Testis (tissue), 2 donors: ENCODE measurements at regions not wholly inside any gene's neighbourhood (a gene's known extent, or its start where the extent isn't known, plus 50 kb on each side); places are given as distances from the start of the nearest gene placed in this dataset.

Experiments
- CTCF ChIP-seq, 3 experiments: fragments of 450-650 bp in 2 of 3; fragments of 200-600 bp in 1 of 3; sonication (generic) in 1 of 3; IDR thresholded peaks; one replicate each; pipeline ENCODE4 v1.5.1; 2016 to 2019; ENCODE audit warnings: antibody characterized with exemption in 3 of 3, mild to moderate bottlenecking in 2 of 3, moderate library complexity in 1 of 3
- POLR2A ChIP-seq: fragments of 450-650 bp; IDR thresholded peaks from one replicate; pipeline ENCODE4 v1.6.1; 2017; ENCODE audit warnings: antibody characterized with exemption, mild to moderate bottlenecking, moderate library complexity

- TF ChIP-seq CTCF (IDR thresholded peaks at IDR 0.05) (no peak), POLR2A (no peak)
These were observed 227.1 kb downstream of the ANKRD60 start for GRCh38 chr20:58001381-58001780.
